K562 (cell line): ENCODE measurements at regions not wholly inside any gene's neighbourhood (a gene's known extent, or its start where the extent isn't known, plus 50 kb on each side); places are given as distances from the start of the nearest gene placed in this dataset.

ENCODE experiments used
- ATAC-seq: fragments of 200-7000 bp; cut with Tn5 transposase; 3 replicates; pipeline ENCODE4 v1.9.1; 2020; ENCODE audit warnings: moderate library complexity
- BruUV-seq: library from RNA; stranded (reverse); fragments of 400-500 nt; replicated peaks from 2 replicates; lab custom pipeline; 2021; lab: Mats Ljungman, UMichigan
- CTCF ChIA-PET: fragments of 300-600 bp; formaldehyde crosslinking; extraction: SDS; loops from one replicate; lab custom pipeline; 2021; ENCODE audit warnings: low intra/inter-chr PET ratio; lab: Yijun Ruan, JAX
- POLR2A ChIA-PET: fragments of 300-600, 350-650 bp; sonication (Branson Sonifier 250); formaldehyde crosslinking; extraction: SDS; loops from one replicate; lab custom pipeline; 2021; ENCODE audit warnings: antibody characterized with exemption, inconsistent platforms; lab: Yijun Ruan, JAX
- DNase-seq, 4 experiments: peaks; one replicate each; pipeline versions ENCODE4 v3.0.0 to v3.0.0-alpha.2; 2011 to 2018; ENCODE audit warnings: low spot score in 3 of 4, mixed read lengths in 3 of 4; ENCODE audit errors: extremely low read depth in 1 of 4
- FAIRE-seq: peaks from 2 replicates; lab custom pipeline; 2011; peaks lifted over from hg19 to GRCh38; lab: Jason Lieb, UNC
- H2AFZ ChIP-seq: 2 replicates; pipeline ENCODE4 v1.6.0; 2011; ENCODE audit warnings: low read depth, low read length, control low read depth, inconsistent platforms
- H3K27ac ChIP-seq: fragments of 200-600 bp; 3 replicates; pipeline ENCODE4 v1.8.0; 2011; ENCODE audit warnings: low read depth, mild to moderate bottlenecking, control low read depth, inconsistent platforms, low read length, moderate library complexity, mixed read lengths; ENCODE audit errors: extremely low read depth
- H3K27me3 ChIP-seq, 2 experiments: fragments of 300-600 bp in 1 of 2; 2 replicates in 1 of 2; 3 replicates in 1 of 2; pipeline versions ENCODE4 v1.6.0 to v1.8.0; 2011; ENCODE audit warnings: inconsistent platforms in 2 of 2, low read length in 2 of 2, mild to moderate bottlenecking in 1 of 2, mixed read lengths in 1 of 2, moderate library complexity in 1 of 2; ENCODE audit not compliant: control insufficient read depth in 2 of 2, insufficient read depth in 2 of 2
- H3K36me3 ChIP-seq: fragments of 300-600 bp; 3 replicates; pipeline ENCODE4 v1.8.0; 2011; ENCODE audit warnings: mild to moderate bottlenecking, low read length, inconsistent platforms; ENCODE audit not compliant: control insufficient read depth, insufficient read depth
- H3K4me1 ChIP-seq, 2 experiments: fragments of 200-600 bp in 1 of 2; replicated peaks in 1 of 2; 2 replicates in 1 of 2; 3 replicates in 1 of 2; pipeline versions ENCODE4 v1.5.1 to v1.8.0; 2011; ENCODE audit warnings: inconsistent platforms in 2 of 2, low read length in 2 of 2, mild to moderate bottlenecking in 1 of 2, mixed read lengths in 1 of 2, moderate library complexity in 1 of 2; ENCODE audit not compliant: control insufficient read depth in 2 of 2, insufficient read depth in 2 of 2
- H3K4me2 ChIP-seq: 2 replicates; pipeline ENCODE4 v1.6.1; 2011; ENCODE audit warnings: low read length, control low read depth, inconsistent platforms, mixed read lengths; ENCODE audit not compliant: insufficient read depth
- H3K4me3 ChIP-seq: fragments of 200-600 bp; sonication (generic), shearing (Covaris generic); 2 replicates; pipeline ENCODE4 v1.5.1; 2016; ENCODE audit warnings: control low read depth, inconsistent platforms
- H3K79me2 ChIP-seq: fragments of 200-600 bp; 3 replicates; pipeline ENCODE4 v1.8.0; 2011; ENCODE audit warnings: low read length, inconsistent platforms; ENCODE audit not compliant: control insufficient read depth, insufficient read depth
- H3K9ac ChIP-seq, 2 experiments: 2 replicates each; pipeline versions ENCODE4 v1.6.0 to v1.6.1; 2011; ENCODE audit warnings: low read depth in 2 of 2, low read length in 2 of 2, control low read depth in 1 of 2, inconsistent platforms in 1 of 2, mild to moderate bottlenecking in 1 of 2, mixed read lengths in 1 of 2; ENCODE audit not compliant: insufficient read depth in 1 of 2
- H3K9me1 ChIP-seq: one replicate; pipeline ENCODE4 v1.6.0; 2011; ENCODE audit warnings: inconsistent platforms, mild to moderate bottlenecking, low read length, moderate library complexity; ENCODE audit not compliant: control insufficient read depth, insufficient read depth
- H3K9me3 ChIP-seq: replicated peaks from 2 replicates; pipeline ENCODE4 v1.5.1; 2011; ENCODE audit warnings: low read depth, low read length, inconsistent platforms; ENCODE audit not compliant: control insufficient read depth, insufficient read depth
- H4K20me1 ChIP-seq: replicated peaks from 2 replicates; pipeline ENCODE4 v1.6.1; 2011; ENCODE audit warnings: low read length, inconsistent platforms, mixed read lengths; ENCODE audit not compliant: control insufficient read depth, insufficient read depth
- CHD4 ChIP-seq: fragments of 200-600 bp; sonication (generic); IDR thresholded peaks from 3 replicates; pipeline ENCODE4 v1.6.1; 2012; ENCODE audit warnings: low read depth, mild to moderate bottlenecking, mixed read lengths, low read length, inconsistent platforms; ENCODE audit not compliant: insufficient read depth, insufficient replicate concordance, poor library complexity, severe bottlenecking
- ETS2 ChIP-seq: IDR thresholded peaks from 2 replicates; pipeline ENCODE4 v1.6.1; 2016; ENCODE audit warnings: borderline replicate concordance, missing genetic modification characterization, mild to moderate bottlenecking, moderate library complexity, missing compliant biosample characterization; ENCODE audit not compliant: poor library complexity, severe bottlenecking
- GABPB2 ChIP-seq: fragments of 250-450 bp; sonication (Bioruptor Pico); conservative IDR thresholded peaks from 2 replicates; pipeline ENCODE4 v1.5.1; 2021; ENCODE audit warnings: mild to moderate bottlenecking
- HMGN3 ChIP-seq: IDR thresholded peaks from 2 replicates; pipeline ENCODE4 v1.6.1; 2011; ENCODE audit warnings: borderline replicate concordance, low read depth, mild to moderate bottlenecking, mixed read lengths, low read length; ENCODE audit not compliant: insufficient read length; ENCODE audit errors: extremely low read depth
- HNRNPL ChIP-seq: fragments of 200-400 bp; formaldehyde crosslinking; IDR thresholded peaks from 2 replicates; pipeline ENCODE4 v1.6.1; 2017; ENCODE audit warnings: low read depth, mild to moderate bottlenecking, low read length
- KDM4B ChIP-seq, 2 experiments: fragments of 450-650 bp in 1 of 2; sonication (generic) in 1 of 2; IDR thresholded peaks; 2 replicates each; pipeline ENCODE4 v1.6.1; 2016 to 2017; ENCODE audit warnings: borderline replicate concordance in 2 of 2, antibody characterized with exemption in 1 of 2, low read depth in 1 of 2, mild to moderate bottlenecking in 1 of 2
- LEF1 ChIP-seq: fragments of 450-650 bp; IDR thresholded peaks from 2 replicates; pipeline ENCODE4 v1.6.1; 2016; ENCODE audit warnings: mild to moderate bottlenecking
- NFXL1 ChIP-seq: fragments of 450-650 bp; formaldehyde crosslinking; IDR thresholded peaks from 2 replicates; pipeline ENCODE4 v1.4.0; 2021; ENCODE audit warnings: mild to moderate bottlenecking
- RFX1 ChIP-seq: fragments of 450-650 bp; IDR thresholded peaks from 2 replicates; pipeline ENCODE4 v1.6.1; 2016; ENCODE audit warnings: mild to moderate bottlenecking, moderate library complexity
- SMAD2 ChIP-seq: fragments of 150-350 bp; IDR thresholded peaks from 2 replicates; pipeline ENCODE4 v1.6.1; 2014; ENCODE audit warnings: low read depth, mild to moderate bottlenecking, low read length
- TCFL5 ChIP-seq: fragments of 250-450 bp; sonication (Bioruptor Pico); conservative IDR thresholded peaks from 2 replicates; pipeline ENCODE4 v1.6.1; 2021; ENCODE audit warnings: mild to moderate bottlenecking, moderate library complexity, matching md5 sums
- ZKSCAN1 ChIP-seq: fragments of 150-350 bp; IDR thresholded peaks from 2 replicates; pipeline ENCODE4 v1.6.1; 2016; ENCODE audit warnings: low read depth, low read length
- ZNF143 ChIP-seq: sonication (generic); formaldehyde crosslinking; IDR thresholded peaks from 2 replicates; pipeline ENCODE4 v1.9.0; 2022; ENCODE audit warnings: mild to moderate bottlenecking, missing genetic modification reagents
- ZNF644 ChIP-seq: fragments of 200-800 bp; sonication (Bioruptor generic); IDR thresholded peaks from 2 replicates; pipeline ENCODE4 v1.6.1; 2016; ENCODE audit warnings: low read depth, missing genetic modification characterization, missing compliant biosample characterization
- WGBS: fragments of 100-300 bp; shearing (Covaris generic); methylation state at CpG from one replicate; pipeline ENCODE4 v1.1.6; 2016; ENCODE audit warnings: low coverage, mixed read lengths; ENCODE audit not compliant: insufficient coverage; ENCODE audit errors: missing lambda C conversion rate; 5-methylcytosine and 5-hydroxymethylcytosine counted together
- in situ Hi-C: fragments of 300-500 bp; cut with MboI; formaldehyde crosslinking; loops from 4 replicates; pipeline ENCODE4 v1.15.0; 2018; ENCODE audit warnings: inconsistent platforms, mixed read lengths
- intact Hi-C: fragments of 100-400 bp; cut with micrococcal nuclease; formaldehyde crosslinking; loops from 2 replicates; pipeline ENCODE4 v1.14.2; 2022
- TF ChIP-seq, protein P1 (sequence below): sonication (generic); formaldehyde crosslinking; IDR thresholded peaks from 2 replicates; pipeline ENCODE4 v1.9.0; 2022; ENCODE audit warnings: mild to moderate bottlenecking, missing genetic modification reagents

DNA sequence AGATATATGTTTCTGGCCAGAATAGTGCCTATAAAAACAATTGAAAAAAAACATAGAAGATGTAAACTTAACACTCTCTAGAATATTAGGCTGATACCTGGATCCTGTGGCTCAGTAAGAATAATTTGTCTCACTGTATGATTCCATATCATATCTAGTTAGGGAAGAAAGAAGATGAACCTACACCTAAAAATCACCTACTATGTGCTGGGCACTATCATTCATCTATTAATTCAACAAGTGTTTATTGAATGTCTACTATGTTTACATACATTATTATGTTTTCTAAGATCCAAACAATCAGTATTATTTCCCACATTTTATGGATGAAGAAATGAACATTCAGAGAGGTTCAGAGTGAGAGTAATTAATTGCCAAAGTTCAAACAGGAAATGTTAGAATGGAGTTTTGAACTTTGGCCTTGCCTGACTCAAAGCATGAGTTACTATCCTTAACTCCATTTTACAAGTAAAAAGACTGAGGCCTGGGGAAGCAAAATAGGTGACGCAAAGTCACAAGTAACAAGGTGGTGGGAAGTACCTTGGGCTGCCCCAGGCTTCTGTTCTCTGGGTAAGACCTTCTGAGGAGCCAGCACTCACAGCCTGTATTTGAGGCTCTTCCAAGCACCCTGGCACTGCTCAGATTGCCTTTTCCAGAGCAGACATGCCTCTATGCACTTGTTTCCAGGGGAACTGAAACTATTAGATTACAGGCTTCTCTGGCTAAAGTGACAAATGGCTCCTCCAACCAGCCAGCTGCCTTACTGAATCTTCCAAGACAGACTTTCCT lies 111.1 kb upstream of the ACSL4 start:
- Histone ChIP-seq H3K4me3 (no peak overlapping the region), H3K9me3 (no peaks in the 10 kb centered on the region), H3K27me3 (no peaks in the 10 kb centered on the region), H3K4me1 (peaks cover 4 to 43% of the 10 kb centered on the region in 2 experiments; a peak in 3 of 5 replicates), H3K36me3 (no peaks in the 10 kb centered on the region), H3K79me2 (no peaks in the 10 kb centered on the region), H3K4me2 (no peak overlapping the region), H3K27ac (no peak overlapping the region), H3K9ac (no peak overlapping the region), H2AFZ (0 out of 2 replicates have a peak overlapping the region, but pooled peaks have one; percentile 41), H3K9me1 (no peaks in the 10 kb centered on the region), H4K20me1 (no peaks in the 10 kb centered on the region)
- BruUV-seq = no TSS peak
- CTCF ChIA-PET = no interaction called here
- intact Hi-C loops (loop anchor here (5.0 kb wide), 2 partner anchors 62 to 112 kb away; partner anchors contain the start of gene ACSL4), in situ Hi-C loops (no loop called here)
- WGBS = 67% methylated on average over 1 of the region's 1 CpG
- DNase-seq = no peak
- POLR2A ChIA-PET = interaction anchor here (1.3 kb wide), 1 partner anchor 11 kb away, joined by 4 read pairs; no protein-coding TSS in a partner anchor
- ATAC-seq = no peak
- FAIRE-seq = no peak
- peak; percentile 78 for TF ChIP-seq ZKSCAN1
- TF ChIP-seq RFX1 = peak; percentile 38; the same call in 1 of the 2 replicates
- no peak for TF ChIP-seq NFXL1 (CRISPR knock-in tag)

DNA sequence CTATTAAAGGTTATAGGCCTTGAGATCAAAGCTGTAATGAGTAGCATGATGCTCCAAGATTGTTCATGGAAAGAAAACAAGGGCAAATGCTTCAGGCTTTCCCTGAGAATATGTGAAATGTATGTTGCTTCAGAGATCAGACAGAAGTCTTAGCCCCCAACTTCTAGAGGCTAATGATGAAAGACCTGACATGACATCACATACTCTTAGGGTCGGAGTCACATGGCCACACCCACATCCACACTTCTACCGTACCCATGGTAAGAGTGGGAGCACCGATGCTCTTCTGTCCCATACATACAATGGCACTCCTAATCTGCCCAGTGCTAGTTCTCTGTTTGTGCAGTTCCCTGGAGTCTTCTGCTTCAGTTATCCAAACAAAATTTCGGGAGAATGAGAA lies 111.9 kb upstream of the ACSL4 start:
- no peaks in the 10 kb centered on the region for H3K9me1 ChIP-seq
- POLR2A ChIA-PET = no interaction called here
- no peak overlapping the region for H3K4me3 ChIP-seq
- no peak for TF ChIP-seq CHD4
- TF ChIP-seq GABPB2 (CRISPR knock-in tag) = no peak
- no peak for TF ChIP-seq TCFL5 (CRISPR knock-in tag)
- no peak for TF ChIP-seq HNRNPL
- no peak for TF ChIP-seq ZNF644 (tag)
- no peak for TF ChIP-seq SMAD2
- TF ChIP-seq, protein P1, sequence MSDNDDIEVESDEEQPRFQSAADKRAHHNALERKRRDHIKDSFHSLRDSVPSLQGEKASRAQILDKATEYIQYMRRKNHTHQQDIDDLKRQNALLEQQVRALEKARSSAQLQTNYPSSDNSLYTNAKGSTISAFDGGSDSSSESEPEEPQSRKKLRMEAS (CRISPR knock-in tag) = no peak
- TF ChIP-seq LEF1 = no peak
- no peak for TF ChIP-seq ETS2
- TF ChIP-seq KDM4B (IDR thresholded peaks at IDR 0.05; ENCODE audit: borderline replicate concordance in 2 of 2, low read depth in 1 of 2) = no peak
- TF ChIP-seq HMGN3 = no peak
- TF ChIP-seq ZNF143 (CRISPR knock-in tag) = no peak

More for the DNA sequence above, 111.9 kb upstream of the ACSL4 start:
- Histone ChIP-seq H3K4me2 (no peak overlapping the region), H3K9me3 (no peaks in the 10 kb centered on the region), H4K20me1 (no peaks in the 10 kb centered on the region), H3K36me3 (no peaks in the 10 kb centered on the region), H3K9ac (no peak overlapping the region), H3K27me3 (no peaks in the 10 kb centered on the region), H3K27ac (no peak overlapping the region), H2AFZ (0 out of 2 replicates have a peak overlapping the region, but pooled peaks have one; percentile 41), H3K4me1 (peaks cover 4 to 35% of the 10 kb centered on the region in 2 experiments; a peak in 3 of 5 replicates), H3K79me2 (no peaks in the 10 kb centered on the region)
- intact Hi-C loops = loop anchor here (5.0 kb wide), 2 partner anchors 63 to 113 kb away; partner anchors contain the start of gene ACSL4
- WGBS = 21% methylated on average over 4 of the region's 4 CpGs
- ATAC-seq (no peak), DNase-seq (no peak), FAIRE-seq (no peak)
- in situ Hi-C loops = loop anchor here (5.0 kb wide), 1 partner anchor 128 kb away; no protein-coding TSS in a partner anchor
- CTCF ChIA-PET = no interaction called here
- BruUV-seq = no TSS peak
